ENCODE measurements at regions not wholly inside any gene's neighbourhood (a gene's known extent, or its start where the extent isn't known, plus 50 kb on each side); places are given as distances from the start of the nearest gene placed in this dataset.

- TF ChIP-seq NFE2L1 (CRISPR knock-in tag; IDR thresholded peaks at IDR 0.05; ENCODE audit: borderline replicate concordance) (no peak), EP300 (IDR thresholded peaks at IDR 0.05; ENCODE audit: low read depth in 2 of 2, low read length in 2 of 2) (no peak), EP300 (CRISPR knock-in tag; IDR thresholded peaks at IDR 0.05; ENCODE audit: borderline replicate concordance) (no peak), ATF7 (IDR thresholded peaks at IDR 0.05) (no peak), ATF7 (CRISPR knock-in tag; IDR thresholded peaks at IDR 0.05) (no peak), ATF1 (CRISPR knock-in tag; IDR thresholded peaks at IDR 0.05) (no peak), HCFC1 (IDR thresholded peaks at IDR 0.05; ENCODE audit: low read depth, low read length) (no peak), KLF13 (CRISPR knock-in tag; IDR thresholded peaks at IDR 0.05) (no peak), PBX3 (CRISPR knock-in tag; IDR thresholded peaks at IDR 0.05; ENCODE audit: borderline replicate concordance) (no peak), ZBTB4 (CRISPR knock-in tag; IDR thresholded peaks at IDR 0.05; ENCODE audit: borderline replicate concordance) (no peak), EHMT2 (IDR thresholded peaks at IDR 0.05; ENCODE audit: borderline replicate concordance, low read depth, low read length) (no peak), ZNF207 (IDR thresholded peaks at IDR 0.05; ENCODE audit: borderline replicate concordance) (no peak), SNRNP70 (IDR thresholded peaks at IDR 0.05; ENCODE audit: low read depth, low read length) (no peak)
Measured at GRCh38 chr3:89692601-89693000, 585.2 kb downstream of the EPHA3 start.

All from HepG2 (cell line).